GM12872 (cell line): ENCODE measurements at regions not wholly inside any gene's neighbourhood (a gene's known extent, or its start where the extent isn't known, plus 50 kb on each side); places are given as distances from the start of the nearest gene placed in this dataset.

Experiments
- CTCF ChIP-seq: IDR thresholded peaks from 3 replicates; pipeline ENCODE4 v1.5.1; 2011; ENCODE audit warnings: low read depth, mild to moderate bottlenecking, low read length, moderate library complexity; ENCODE audit not compliant: insufficient read depth

DNA sequence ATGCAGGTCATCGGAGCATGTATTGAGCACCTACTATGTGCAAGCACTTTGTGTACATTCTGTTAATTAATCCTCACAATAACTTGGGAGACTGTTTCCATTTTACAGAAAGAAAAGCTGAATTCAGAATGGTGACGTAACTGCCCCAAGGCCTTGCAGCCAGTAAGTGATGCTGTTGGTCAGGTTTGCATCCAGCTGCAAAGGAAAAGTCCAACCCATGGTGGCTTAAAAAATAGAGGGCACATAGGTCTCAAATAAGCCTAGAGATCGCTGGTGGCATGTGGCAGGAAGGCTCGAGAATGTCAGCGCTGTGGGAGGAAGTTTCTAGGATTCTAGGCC, 83.8 kb upstream of the CHST15 start:
- TF ChIP-seq CTCF: no peak

- no peak for TF ChIP-seq CTCF
Observed at GRCh38 chr10:124176349-124177179, 83.2 kb upstream of the CHST15 start.

GRCh38 chr10:124175701-124176348, 82.4 kb upstream of the CHST15 start:
- TF ChIP-seq CTCF: no peak

- TF ChIP-seq CTCF: no peak
Observed at GRCh38 chr10:124174673-124175645, 81.6 kb upstream of the CHST15 start.

DNA sequence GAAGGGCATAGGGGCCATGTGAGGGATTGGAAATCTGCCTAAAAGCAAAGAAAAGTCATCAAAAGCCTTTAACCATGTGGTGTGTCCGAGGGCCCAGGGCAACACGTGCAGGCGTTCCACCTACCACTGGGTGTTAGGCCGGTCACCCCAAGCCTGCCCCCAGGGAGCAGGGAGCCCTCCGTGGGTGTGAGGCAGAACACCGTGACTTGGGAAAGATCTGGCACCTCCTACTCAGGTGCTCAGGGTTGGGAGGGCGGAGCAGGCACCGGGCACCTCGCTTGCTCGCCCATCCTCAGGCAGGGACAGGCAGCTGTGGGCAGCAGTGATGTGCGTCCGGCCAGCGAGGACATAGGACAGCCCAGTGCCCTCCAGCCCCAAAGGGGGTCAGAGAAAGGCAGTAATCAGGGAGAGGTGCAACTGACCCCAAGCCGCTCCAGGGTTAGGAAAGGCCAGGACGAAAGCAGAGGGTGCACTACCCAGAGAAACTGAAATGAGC, 80.7 kb upstream of the CHST15 start:
- TF ChIP-seq CTCF: no peak

DNA sequence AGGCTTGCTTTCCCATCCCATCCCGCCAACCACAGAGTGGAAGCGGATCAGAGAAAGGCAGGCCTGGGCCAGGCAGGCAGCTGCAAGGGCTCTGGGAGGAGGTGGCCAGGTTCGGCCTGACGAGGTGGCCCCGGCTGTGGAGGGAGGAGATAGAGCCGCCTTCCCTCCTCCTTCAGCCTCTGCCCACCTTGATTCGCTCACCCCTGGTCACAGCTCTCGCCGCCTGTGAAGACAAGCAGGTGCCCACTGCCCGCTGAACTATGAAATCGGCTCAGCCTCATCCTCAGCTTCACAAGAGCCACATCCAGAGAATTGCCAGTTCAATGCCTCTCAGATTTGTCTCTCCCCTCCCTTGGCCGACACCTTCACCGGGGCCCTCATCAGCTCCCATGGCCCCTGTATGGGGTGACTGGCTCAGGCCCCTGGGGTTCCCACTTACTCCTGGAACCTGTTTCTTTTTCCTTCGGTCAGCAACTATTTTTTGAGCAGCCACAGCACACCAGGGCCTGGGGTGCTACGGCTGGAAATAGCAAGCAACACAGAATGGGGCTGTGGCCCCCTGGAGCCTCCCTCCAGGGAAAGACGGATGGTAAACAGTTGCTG, 80.0 kb upstream of the CHST15 start:
- TF ChIP-seq CTCF: no peak
